ENCODE measurements at regions not wholly inside any gene's neighbourhood (a gene's known extent, or its start where the extent isn't known, plus 50 kb on each side); places are given as distances from the start of the nearest gene placed in this dataset.

DNA sequence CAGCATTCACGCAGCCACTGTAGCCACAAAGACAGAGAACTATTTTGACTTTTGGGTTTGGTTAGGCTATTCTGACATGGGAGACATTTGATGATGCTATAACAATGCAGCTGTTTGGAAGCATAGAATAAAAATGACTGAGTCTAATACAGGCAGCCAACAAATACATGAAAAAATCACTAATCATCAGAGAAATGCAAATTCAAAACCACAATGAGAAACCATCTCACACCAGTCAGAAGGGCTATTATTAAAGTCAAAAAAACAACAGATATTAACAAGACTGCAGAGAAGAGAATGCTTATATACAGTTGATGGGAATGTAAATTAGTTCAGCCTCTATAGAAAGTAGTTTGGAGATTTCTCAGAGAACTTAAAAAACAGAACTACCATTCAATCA, 107.1 kb upstream of the POC5 start:
- no peak overlapping the region for H3K9ac ChIP-seq (replicated peaks in 1 of 4; ENCODE audit: extremely low read depth in 1 of 4, low read depth in 3 of 4, low read length in 3 of 4)
- H2BK120ac ChIP-seq (replicated peaks; ENCODE audit: low read depth, low read length) = no peak overlapping the region
- no peaks in the 10 kb centered on the region for H4K20me1 ChIP-seq (replicated peaks in 1 of 2; ENCODE audit: control insufficient read depth in 1 of 2, insufficient read depth in 2 of 2, low read length in 2 of 2)
- ChIA-PET CTCF (ENCODE audit: partially characterized antibody) (no interaction called here), POLR2A (ENCODE audit: partially characterized antibody) (no interaction called here)
- H3K79me2 ChIP-seq (ENCODE audit: control insufficient read depth in 1 of 2, insufficient read depth in 2 of 2, low read length in 2 of 2) = no peaks in the 10 kb centered on the region
- no peak overlapping the region for H2AFZ ChIP-seq (ENCODE audit: low read length)
- H4K8ac ChIP-seq (ENCODE audit: extremely low read depth, insufficient read depth, low read length) = no peak overlapping the region
- no peak overlapping the region for H2AK5ac ChIP-seq (ENCODE audit: low read depth, low read length)
- no peak overlapping the region for H2BK12ac ChIP-seq (ENCODE audit: low read depth, low read length)
- H3K4me1 ChIP-seq (replicated peaks in 1 of 4; ENCODE audit: control insufficient read depth in 3 of 4, insufficient read depth in 4 of 4, low read length in 3 of 4) = no peaks in the 10 kb centered on the region
- 95% methylated on average over 1 of the region's 1 CpG; no CpG with 5 or more reads in 1 of the 2 experiments for WGBS, 2 experiments (ENCODE audit: extremely low coverage in 1 of 2, insufficient coverage in 1 of 2, insufficient read length in 1 of 2, insufficient replicate concordance in 2 of 2, low coverage in 1 of 2, low lambda C conversion rate in 2 of 2, missing lambda C conversion rate in 1 of 2)
- no peak overlapping the region for H3K14ac ChIP-seq (ENCODE audit: insufficient read length)
- H3K18ac ChIP-seq (ENCODE audit: extremely low read depth, low read length) = no peak overlapping the region
- no peak overlapping the region for H3K4ac ChIP-seq (replicated peaks; ENCODE audit: insufficient read length, low read depth, low read length)
- no peak overlapping the region for H3K4me2 ChIP-seq (ENCODE audit: insufficient read depth in 1 of 2, low read depth in 2 of 2, low read length in 2 of 2)
- H2BK5ac ChIP-seq (ENCODE audit: low read depth, low read length) = no peak overlapping the region
- no peak overlapping the region for H3K23ac ChIP-seq (ENCODE audit: insufficient read length)
- no peaks in the 10 kb centered on the region for H3K36me3 ChIP-seq (ENCODE audit: control insufficient read depth in 2 of 4, insufficient read depth in 4 of 4, low read length in 3 of 4)
- no peaks in the 10 kb centered on the region for H3K23me2 ChIP-seq (ENCODE audit: low read depth, low read length)
- no peak overlapping the region for H3K56ac ChIP-seq (replicated peaks; ENCODE audit: insufficient read length, low read depth, low read length)
- H3K27ac ChIP-seq (ENCODE audit: low read depth, low read length) = no peak overlapping the region
- H4K91ac ChIP-seq (replicated peaks; ENCODE audit: insufficient read length, low read length) = no peak overlapping the region
- H2BK15ac ChIP-seq (ENCODE audit: low read length) = no peak overlapping the region
- 0 out of 4 replicates have a peak, but pooled peaks cover 0 to 7% of the 10 kb centered on the region in 2 experiments for H3K9me3 ChIP-seq (ENCODE audit: insufficient read depth in 2 of 2, low read depth in 1 of 2, low read length in 1 of 2)
- FAIRE-seq (no peak), DNase-seq (ENCODE audit: low read depth in 1 of 2, low spot score in 2 of 2) (no peak)
- H4K5ac ChIP-seq (ENCODE audit: insufficient read length, low read depth, low read length) = no peak overlapping the region
- no peaks in the 10 kb centered on the region for H3K27me3 ChIP-seq (replicated peaks in 1 of 4; ENCODE audit: control insufficient read depth in 3 of 4, extremely low read depth in 1 of 4, insufficient read depth in 3 of 4, low read length in 3 of 4)
- no peak for TF ChIP-seq NRF1 (IDR thresholded peaks at IDR 0.05; ENCODE audit: low read depth, low read length)
- TF ChIP-seq BCL11A (IDR thresholded peaks at IDR 0.05; ENCODE audit: low read depth in 2 of 2, low read length in 2 of 2) = no peak
- TF ChIP-seq NANOG (IDR thresholded peaks at IDR 0.05; ENCODE audit: insufficient read depth, low read depth, low read length, poor library complexity, severe bottlenecking) = no peak
- no peaks in the 10 kb centered on the region for H3K79me1 ChIP-seq (ENCODE audit: low read depth, low read length)
- H2BK20ac ChIP-seq (ENCODE audit: low read length) = no peak overlapping the region
- H3K4me3 ChIP-seq (ENCODE audit: extremely low read depth in 1 of 4, insufficient read depth in 2 of 4, low read depth in 3 of 4, low read length in 4 of 4) = no peak overlapping the region

All from H1 (cell line).